ENCODE measurements at regions not wholly inside any gene's neighbourhood (a gene's known extent, or its start where the extent isn't known, plus 50 kb on each side); places are given as distances from the start of the nearest gene placed in this dataset.
A peak's percentile ranks its signal among the peaks of the same experiment; 100 is the strongest.

DNA sequence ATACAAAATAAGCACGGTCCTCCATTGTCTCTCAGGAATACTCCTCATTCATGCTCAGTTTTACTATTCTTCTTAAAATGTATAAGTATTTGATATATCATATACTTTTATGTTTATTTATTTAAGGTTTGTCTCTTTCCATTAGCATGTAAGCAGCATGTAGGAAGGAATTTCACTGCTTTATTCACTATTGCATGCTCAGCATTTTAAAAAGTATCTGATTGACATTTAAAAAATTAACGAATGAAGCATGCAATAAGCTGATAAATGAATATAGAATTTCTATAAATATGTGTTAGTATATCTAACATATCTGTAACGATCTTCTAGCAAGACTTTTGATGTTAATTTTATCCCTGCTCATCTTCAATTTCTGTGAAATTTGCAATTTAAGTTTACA lies 402.7 kb upstream of the BRINP3 start:
- no peak overlapping the region for H4K91ac ChIP-seq (ENCODE audit: insufficient read depth, low read depth, low read length)
- dilution Hi-C loops (cut with HindIII; ENCODE audit: low sequenced_read_pairs, unreplicated experiment) = no loop called here
- H3K27ac ChIP-seq (ENCODE audit: insufficient read depth, low read length) = no peak overlapping the region
- no peak overlapping the region for H2AFZ ChIP-seq (replicated peaks; ENCODE audit: low read length, poor library complexity)
- H2BK120ac ChIP-seq (ENCODE audit: low read depth, low read length) = no peak overlapping the region
- BruUV-seq (replicated peaks) = no TSS peak
- H3K9ac ChIP-seq (ENCODE audit: low read depth, low read length) = no peak overlapping the region
- no peaks in the 10 kb centered on the region for H4K20me1 ChIP-seq (ENCODE audit: insufficient read depth, low read length)
- no peak overlapping the region for H3K4me3 ChIP-seq (ENCODE audit: insufficient read depth, low read depth, low read length)
- H3K23ac ChIP-seq (ENCODE audit: low read depth, low read length) = no peak overlapping the region
- ATAC-seq (ENCODE audit: low read depth) = no peak
- H2BK5ac ChIP-seq (ENCODE audit: low read depth, low read length, poor library complexity, severe bottlenecking) = no peak overlapping the region
- H2BK20ac ChIP-seq (ENCODE audit: low read depth, low read length) = no peak overlapping the region
- ChIA-PET POLR2A (ENCODE audit: unreplicated experiment) (no interaction called here), CTCF (no interaction called here)
- in situ Hi-C loops (cut with MboI; ENCODE audit: low sequenced_read_pairs) = no loop called here
- H4K5ac ChIP-seq (ENCODE audit: low read depth, low read length) = no peak overlapping the region
- WGBS, 2 experiments (ENCODE audit: extremely low coverage in 2 of 2, insufficient read length in 1 of 2) = no CpG with 5 or more reads among the region's 3 CpGs
- no peaks in the 10 kb centered on the region for H3K9me1 ChIP-seq (ENCODE audit: insufficient read depth, low read length)
- H3K4me2 ChIP-seq (ENCODE audit: low read depth, low read length) = no peak overlapping the region
- no peaks in the 10 kb centered on the region for H3K27me3 ChIP-seq (ENCODE audit: control insufficient read depth, insufficient read depth, low read length)
- no peak overlapping the region for H3K14ac ChIP-seq (replicated peaks; ENCODE audit: low read depth, low read length)
- H2AK9ac ChIP-seq (replicated peaks; ENCODE audit: low read depth, low read length, poor library complexity) = no peak overlapping the region
- H3K56ac ChIP-seq (ENCODE audit: extremely low read depth, insufficient read depth, low read length) = no peak overlapping the region
- DNase-seq = no peak
- no peak overlapping the region for H3K18ac ChIP-seq (ENCODE audit: low read depth, low read length)
- no peaks in the 10 kb centered on the region for H3K4me1 ChIP-seq (ENCODE audit: control insufficient read depth, insufficient read depth, low read length)
- H2AK5ac ChIP-seq (ENCODE audit: low read depth, low read length) = no peak overlapping the region
- no peak overlapping the region for H3K4ac ChIP-seq (ENCODE audit: low read depth, low read length)
- H4K8ac ChIP-seq (ENCODE audit: low read depth in 2 of 2, low read length in 2 of 2) = no peak overlapping the region
- no peak overlapping the region for H2BK15ac ChIP-seq (ENCODE audit: low read depth, low read length)
- H3K36me3 ChIP-seq (ENCODE audit: control insufficient read depth, insufficient read depth, low read length) = no peaks in the 10 kb centered on the region
- TF ChIP-seq MAFK (IDR thresholded peaks at IDR 0.05; ENCODE audit: low read depth, low read length) (peak; percentile 86), RFX5 (IDR thresholded peaks at IDR 0.05; ENCODE audit: low read depth, low read length) (no peak)
- H3K79me1 ChIP-seq (ENCODE audit: low read depth in 1 of 2, low read length in 2 of 2) = no peaks in the 10 kb centered on the region
- no peaks in the 10 kb centered on the region for H3K9me3 ChIP-seq (ENCODE audit: control insufficient read depth, insufficient read depth, low read length)
- intact Hi-C loops (cut with micrococcal nuclease) = no loop called here

All from IMR-90 (cell line).